GM18867 (cell line): ENCODE measurements at regions not wholly inside any gene's neighbourhood (a gene's known extent, or its start where the extent isn't known, plus 50 kb on each side); places are given as distances from the start of the nearest gene placed in this dataset.
"Not testable (repeated sequence)": the region's sequence is repeated elsewhere in the genome, so short reads cannot be mapped to it uniquely, and the experiment has no call there.

ENCODE experiments used
- ATAC-seq: cut with Tn5 transposase; IDR thresholded peaks from one replicate; pipeline ENCODE4 v1.9.1; 2021; ENCODE audit warnings: mild to moderate bottlenecking, moderate library complexity; ENCODE audit not compliant: unreplicated experiment

DNA sequence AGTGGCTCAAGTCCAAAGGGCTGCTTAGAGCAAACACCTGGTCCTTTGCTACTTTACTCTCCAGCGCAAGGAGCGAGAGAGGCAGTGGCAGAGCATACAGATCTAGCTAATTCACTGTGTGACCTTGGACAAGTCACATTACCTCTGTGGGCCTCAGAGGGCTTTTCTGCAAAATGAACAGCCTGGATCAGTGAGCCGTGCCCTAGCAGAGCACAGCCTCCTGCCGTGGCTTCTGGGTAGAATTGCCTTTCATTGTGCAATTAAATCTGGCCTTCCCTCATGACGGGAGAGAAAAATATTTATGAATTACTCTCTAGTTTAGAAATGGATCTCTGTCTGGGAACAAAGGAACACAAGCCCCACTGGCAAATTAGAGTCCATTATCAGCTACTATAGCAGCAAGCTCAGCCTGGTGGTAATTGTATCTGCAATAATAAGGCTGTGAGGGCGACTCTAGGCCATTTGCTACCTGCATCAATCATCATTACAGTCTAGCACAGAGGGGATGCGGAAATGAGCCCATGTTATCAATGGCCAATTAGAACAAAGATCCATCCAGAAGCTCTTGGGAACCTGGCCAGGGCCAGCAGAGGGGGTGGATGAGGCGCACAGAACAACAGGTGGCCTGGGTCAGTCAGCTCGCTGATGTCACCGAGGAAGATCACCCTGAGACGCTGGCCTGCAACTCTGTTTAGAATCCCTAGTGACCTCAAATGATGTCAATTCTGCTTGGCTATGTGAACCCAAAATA is 114.2 kb upstream of the LY86 start:
- no peak for ATAC-seq

GRCh38 chr6:6479785-6480184 is 108.7 kb upstream of the LY86 start:
- ATAC-seq = no peak

- no peak for ATAC-seq
Measured at GRCh38 chr6:6482256-6482655, 106.3 kb upstream of the LY86 start.

DNA sequence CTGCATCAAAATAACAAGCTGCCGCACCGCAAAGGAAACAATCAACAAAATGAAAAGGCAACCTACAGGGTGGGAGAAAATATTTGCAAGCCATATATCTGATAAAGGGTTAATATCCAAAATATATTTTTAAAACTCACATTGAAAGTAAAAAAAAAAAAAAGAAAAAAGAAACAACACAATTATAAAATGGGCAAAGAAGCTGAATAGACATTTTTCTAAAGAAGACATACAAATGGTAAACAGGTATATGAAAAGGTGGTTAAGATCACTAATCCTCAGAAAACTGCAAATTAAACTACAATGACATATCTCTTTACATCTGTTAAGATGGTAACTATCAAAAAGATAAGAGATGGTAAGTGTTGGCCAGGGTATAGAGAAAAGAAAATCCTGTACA is 105.4 kb upstream of the LY86 start:
- ATAC-seq = no peak

GRCh38 chr6:6483733-6484132 is 104.8 kb upstream of the LY86 start:
- ATAC-seq = no peak

GRCh38 chr6:6484681-6485080 is 103.8 kb upstream of the LY86 start:
- ATAC-seq = no peak

- ATAC-seq = no peak
Measured at GRCh38 chr6:6486595-6486994, 101.9 kb upstream of the LY86 start.

DNA sequence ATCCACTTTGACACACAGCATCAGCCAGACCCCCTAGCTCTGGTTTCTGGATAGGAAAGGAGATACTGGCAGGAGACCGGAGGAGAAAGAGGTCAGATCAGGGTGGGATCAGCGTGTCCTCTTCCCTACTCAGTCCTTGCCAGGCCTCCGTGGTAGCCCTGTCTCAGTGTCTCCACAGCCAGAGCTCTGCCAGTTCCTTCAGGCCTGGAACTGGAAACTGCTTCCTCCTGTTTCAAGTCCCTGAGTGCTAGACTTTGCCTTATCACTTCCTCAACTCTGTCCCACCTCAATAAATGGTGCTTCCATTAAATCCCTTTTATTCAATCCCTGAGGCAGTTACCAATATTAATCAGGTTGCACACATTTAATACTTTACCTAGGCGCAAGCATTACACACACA is 96.8 kb upstream of the LY86 start:
- no peak for ATAC-seq

- no peak for ATAC-seq
Measured at GRCh38 chr6:6492675-6493074, 95.8 kb upstream of the LY86 start.

DNA sequence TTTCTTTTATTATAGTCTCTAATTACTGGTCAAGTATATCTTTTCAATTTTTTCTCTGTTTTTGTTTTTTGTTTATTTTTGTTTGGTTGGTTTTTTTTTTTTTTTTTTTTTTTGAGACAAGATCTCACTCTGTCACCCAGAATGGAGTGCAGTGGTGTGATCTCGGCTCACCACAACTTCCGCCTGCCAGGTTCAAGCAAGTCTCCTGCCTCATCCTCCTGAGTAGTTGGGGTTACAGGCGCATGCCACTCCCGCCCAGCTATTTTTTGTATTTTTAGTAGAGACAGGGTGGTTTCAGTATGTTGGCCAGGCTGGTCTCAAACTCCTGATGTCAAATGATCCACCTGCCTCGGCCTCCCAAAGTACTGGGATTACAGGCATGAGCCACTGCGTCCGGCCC is 94.4 kb upstream of the LY86 start:
- ATAC-seq = not testable (repeated sequence)

- no peak for ATAC-seq
Measured at GRCh38 chr6:6494677-6495076, 93.8 kb upstream of the LY86 start.

DNA sequence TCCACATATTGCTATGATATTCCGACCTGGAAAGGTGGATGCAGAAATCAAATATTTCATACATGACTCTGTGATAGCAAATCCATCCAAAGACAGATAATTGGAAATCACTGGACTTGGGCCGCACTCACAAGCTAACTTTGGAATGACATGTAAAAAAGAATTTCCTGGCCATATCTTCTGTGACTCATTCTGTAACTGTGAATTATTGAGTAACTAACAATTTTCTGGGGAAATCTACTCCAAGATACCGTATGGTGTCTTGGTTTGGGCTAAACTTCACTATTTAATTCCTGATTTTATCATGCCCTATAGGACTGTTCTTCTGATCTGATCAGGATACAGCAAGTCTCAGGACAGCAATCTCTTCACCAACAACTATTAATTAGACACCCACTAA is 92.7 kb upstream of the LY86 start:
- no peak for ATAC-seq

- ATAC-seq = no peak
Measured at GRCh38 chr6:6497541-6497940, 91.0 kb upstream of the LY86 start.

- no peak for ATAC-seq
Measured at GRCh38 chr6:6497976-6498375, 90.5 kb upstream of the LY86 start.

- ATAC-seq = no peak
Measured at GRCh38 chr6:6503191-6503590, 85.3 kb upstream of the LY86 start.

DNA sequence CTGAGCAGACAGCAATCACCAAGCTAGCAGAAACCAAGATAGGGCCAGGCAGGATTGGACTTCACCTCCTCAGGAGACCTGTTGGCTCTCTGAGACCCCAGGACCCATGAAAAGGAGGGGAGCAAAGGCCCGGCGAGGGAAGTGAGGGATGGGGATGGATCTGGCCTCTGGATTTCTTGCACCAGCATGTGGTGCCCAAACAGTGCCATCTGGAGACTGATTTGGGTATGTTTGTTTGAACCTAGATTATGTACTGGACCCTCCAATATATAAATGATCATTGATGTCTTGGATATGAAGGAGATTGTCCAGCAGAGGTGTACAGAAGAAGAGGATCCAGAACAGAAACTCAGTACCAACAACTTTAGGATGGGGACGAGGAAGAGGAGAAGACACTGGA is 83.4 kb upstream of the LY86 start:
- no peak for ATAC-seq

DNA sequence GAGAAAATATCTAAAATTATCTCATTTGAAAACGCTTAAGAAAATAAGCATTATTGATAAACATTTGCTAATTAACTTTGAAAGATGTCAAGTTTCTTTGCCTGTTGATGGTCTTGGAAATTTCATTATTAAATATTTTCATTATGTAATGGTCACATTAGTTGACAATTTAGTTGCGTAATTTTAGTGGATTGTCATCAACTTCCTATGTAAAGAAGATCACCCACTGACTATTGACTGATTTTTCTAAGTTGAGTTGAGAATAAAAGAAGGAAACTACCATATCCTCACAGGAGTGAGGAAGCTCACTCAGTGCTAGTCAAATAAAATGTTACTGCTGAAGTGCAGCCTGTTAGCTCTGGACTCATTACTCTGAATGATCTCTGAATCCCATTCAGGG is 79.9 kb upstream of the LY86 start:
- no peak for ATAC-seq

DNA sequence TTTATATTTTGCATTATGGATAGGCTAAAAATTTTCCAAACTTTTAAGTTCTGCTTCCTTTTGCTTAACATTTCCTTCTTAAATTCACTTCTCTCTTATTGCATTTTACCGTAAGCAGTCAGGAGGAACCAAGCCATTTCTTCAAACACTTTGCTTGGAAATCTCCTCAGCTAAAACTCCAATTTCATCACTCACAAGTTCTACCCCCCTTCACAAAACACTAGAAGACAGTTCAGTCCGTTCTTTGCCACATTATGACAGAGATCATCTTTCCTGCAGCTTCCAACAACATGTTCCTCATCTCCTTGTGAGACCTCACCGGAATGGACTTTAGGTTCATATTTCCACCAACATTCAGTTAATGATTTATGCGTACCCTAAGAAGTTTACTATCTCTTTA is 79.2 kb upstream of the LY86 start:
- ATAC-seq = no peak

DNA sequence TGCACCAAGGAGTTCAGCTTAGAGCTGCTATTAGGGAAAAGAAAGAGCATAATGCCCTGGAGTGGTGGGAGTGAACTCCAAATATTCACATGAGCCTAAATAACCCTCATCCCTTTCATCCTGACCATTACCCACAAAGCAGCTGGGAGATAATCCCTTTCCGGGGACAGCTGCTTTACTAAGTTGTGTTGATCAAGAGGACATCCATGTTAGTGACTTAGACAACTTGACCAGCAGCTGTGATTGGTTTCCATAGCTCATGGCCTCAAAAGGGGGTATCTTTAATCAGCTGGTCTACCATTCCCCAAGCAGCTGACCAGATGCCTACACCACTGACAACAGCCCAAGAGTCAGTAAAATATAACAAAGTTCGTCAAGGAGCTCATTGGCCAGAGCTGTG is 75.8 kb upstream of the LY86 start:
- no peak for ATAC-seq

DNA sequence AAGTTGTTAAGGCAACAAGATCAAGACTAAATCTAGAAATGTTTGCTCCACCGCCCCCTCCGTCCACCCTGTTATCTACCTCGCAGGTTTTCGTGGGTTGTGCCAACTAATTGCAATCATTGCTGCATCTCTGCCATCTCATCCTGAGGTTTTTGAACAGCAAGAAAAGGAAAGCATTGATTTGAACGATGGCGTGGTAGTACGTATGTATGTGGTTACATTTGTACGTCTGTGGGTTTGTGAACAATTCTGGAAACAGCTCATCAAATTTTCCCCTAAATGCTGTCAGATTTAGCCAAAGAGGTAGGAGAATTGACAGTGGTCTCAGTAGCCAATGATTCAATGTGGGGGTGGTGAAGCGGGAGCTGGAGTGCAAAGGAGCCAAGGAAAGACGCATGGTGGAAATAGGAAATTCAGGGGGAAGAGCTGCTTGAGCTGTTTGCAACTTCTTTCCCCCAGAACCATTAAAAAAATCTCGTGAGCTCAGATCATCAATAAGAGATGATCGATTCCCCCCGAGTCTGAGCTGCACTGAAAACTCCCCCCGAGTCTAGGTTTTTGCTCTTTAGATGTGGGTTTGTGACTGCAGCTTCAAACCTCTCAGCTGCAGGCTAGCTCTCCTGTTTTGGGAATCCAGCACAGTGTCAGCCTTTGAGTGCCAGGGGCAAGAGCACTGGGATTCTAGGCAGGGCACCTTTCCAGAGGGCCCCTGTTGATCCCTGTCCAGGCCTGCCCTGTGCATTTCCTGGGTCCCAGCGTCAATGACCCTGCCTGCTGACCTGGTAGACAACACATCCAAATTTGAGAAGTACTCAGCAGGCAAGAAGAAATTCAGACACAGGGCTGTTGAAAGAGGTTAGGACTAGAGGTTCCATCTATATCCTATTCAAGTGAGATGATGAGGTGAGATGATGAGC is 72.6 kb upstream of the LY86 start:
- no peak for ATAC-seq

GRCh38 chr6:6516666-6517458 is 71.7 kb upstream of the LY86 start:
- no peak for ATAC-seq
